A549 (cell line): ENCODE measurements at regions not wholly inside any gene's neighbourhood (a gene's known extent, or its start where the extent isn't known, plus 50 kb on each side); places are given as distances from the start of the nearest gene placed in this dataset.

Source experiments
- ATAC-seq, 2 experiments: fragments of 200-7000 bp in 1 of 2; fragments of >200 bp in 1 of 2; cut with Nextera tagmentation in 1 of 2; cut with Tn5 transposase in 1 of 2; 3 replicates each; pipeline versions ENCODE4 v1.8.0 to v1.9.1; 2018 to 2020; ENCODE audit warnings: mild to moderate bottlenecking in 1 of 2, moderate library complexity in 1 of 2
- CTCF ChIA-PET: fragments of 300-600 bp; sonication (Branson Sonifier 250); formaldehyde crosslinking; extraction: SDS; loops from one replicate; lab custom pipeline; 2021; ENCODE audit warnings: antibody characterized with exemption, inconsistent platforms; lab: Yijun Ruan, JAX
- POLR2A ChIA-PET: fragments of 350-600 bp; formaldehyde crosslinking; extraction: SDS; loops from one replicate; lab custom pipeline; 2021; ENCODE audit warnings: antibody characterized with exemption, inconsistent platforms; lab: Yijun Ruan, JAX
- DNase-seq, 2 experiments: peaks; one replicate each; pipeline versions ENCODE4 v3.0.0 to v3.0.0-alpha.2; 2011 to 2016; ENCODE audit warnings: low read depth in 1 of 2, low spot score in 1 of 2
- FAIRE-seq: peaks from 2 replicates; lab custom pipeline; 2011; peaks lifted over from hg19 to GRCh38; lab: Jason Lieb, UNC
- H3K27ac ChIP-seq, 2 experiments: fragments of >200 bp; sonication (Bioruptor Twin); formaldehyde crosslinking; 3 replicates each; pipeline ENCODE4 v1.5.1; 2016 to 2017
- H3K4me1 ChIP-seq: fragments of >200 bp; sonication (Bioruptor Twin); formaldehyde crosslinking; 3 replicates; pipeline ENCODE4 v1.6.1; 2016
- H3K4me2 ChIP-seq: fragments of >200 bp; sonication (Bioruptor Twin); formaldehyde crosslinking; 3 replicates; pipeline ENCODE4 v1.6.1; 2016
- H3K4me3 ChIP-seq: fragments of >200 bp; sonication (Bioruptor Twin); formaldehyde crosslinking; 3 replicates; pipeline ENCODE4 v1.5.1; 2016
- H3K9me3 ChIP-seq: fragments of >200 bp; sonication (Bioruptor Twin); formaldehyde crosslinking; 3 replicates; pipeline ENCODE4 v1.6.1; 2016
- SREBF2 ChIP-seq: fragments of 450-650 bp; IDR thresholded peaks from 2 replicates; pipeline ENCODE4 v1.6.1; 2014; ENCODE audit warnings: mild to moderate bottlenecking, moderate library complexity
- ZNF302 ChIP-seq: fragments of 250-450 bp; sonication (Bioruptor Pico); IDR thresholded peaks from 2 replicates; pipeline ENCODE4 v1.9.0; 2021; ENCODE audit warnings: inconsistent platforms, mild to moderate bottlenecking, moderate library complexity
- small RNA-seq, 6 experiments: library from RNA; depleted of rRNA; stranded (forward); fragments of <200 nt; gene quantifications; one replicate each; pipeline ENCODE3, GENCODE V24; 2012
- TF ChIP-seq, protein P1 (sequence below): fragments of 450-650 bp; IDR thresholded peaks from 2 replicates; pipeline ENCODE4 v1.6.1; 2014; ENCODE audit warnings: antibody characterized with exemption
- TF ChIP-seq, protein P2 (sequence below): fragments of 250-450 bp; sonication (Bioruptor Pico); IDR thresholded peaks from 2 replicates; pipeline ENCODE4 v1.5.0; 2020; ENCODE audit warnings: low read depth, mild to moderate bottlenecking, moderate library complexity

DNA sequence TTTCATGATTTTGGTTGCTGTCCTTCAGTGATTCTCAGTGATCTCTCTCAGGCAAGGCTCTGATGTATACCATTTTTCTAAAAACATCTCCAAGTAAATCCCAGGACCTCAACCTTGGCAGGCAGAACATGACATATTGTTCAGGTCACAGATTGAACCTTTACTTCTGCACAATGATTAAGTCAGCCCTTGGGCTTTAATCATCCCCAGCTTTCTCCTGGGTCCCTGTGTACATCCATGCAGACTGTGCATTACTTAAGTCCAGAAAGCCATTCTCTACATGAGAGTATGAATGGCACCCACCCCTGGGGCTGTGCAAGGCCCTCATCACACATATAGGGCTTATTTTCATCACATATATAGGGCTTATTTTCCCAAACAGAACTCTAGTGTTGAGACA, 58.7 kb upstream of the ADAMTS3 start:
- ChIA-PET CTCF (no interaction called here), POLR2A (no interaction called here)
- ATAC-seq (no peak), FAIRE-seq (no peak), DNase-seq (no peak)
- Histone ChIP-seq H3K4me2 (no peak overlapping the region), H3K27ac (no peak overlapping the region), H3K4me1 (no peaks in the 10 kb centered on the region), H3K4me3 (no peak overlapping the region), H3K9me3 (no peaks in the 10 kb centered on the region)
- TF ChIP-seq ZNF302 (CRISPR knock-in tag) (no peak), SREBF2 (no peak)
- TF ChIP-seq, protein P1, sequence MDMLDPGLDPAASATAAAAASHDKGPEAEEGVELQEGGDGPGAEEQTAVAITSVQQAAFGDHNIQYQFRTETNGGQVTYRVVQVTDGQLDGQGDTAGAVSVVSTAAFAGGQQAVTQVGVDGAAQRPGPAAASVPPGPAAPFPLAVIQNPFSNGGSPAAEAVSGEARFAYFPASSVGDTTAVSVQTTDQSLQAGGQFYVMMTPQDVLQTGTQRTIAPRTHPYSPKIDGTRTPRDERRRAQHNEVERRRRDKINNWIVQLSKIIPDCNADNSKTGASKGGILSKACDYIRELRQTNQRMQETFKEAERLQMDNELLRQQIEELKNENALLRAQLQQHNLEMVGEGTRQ, result no peak
- TF ChIP-seq, protein P2, sequence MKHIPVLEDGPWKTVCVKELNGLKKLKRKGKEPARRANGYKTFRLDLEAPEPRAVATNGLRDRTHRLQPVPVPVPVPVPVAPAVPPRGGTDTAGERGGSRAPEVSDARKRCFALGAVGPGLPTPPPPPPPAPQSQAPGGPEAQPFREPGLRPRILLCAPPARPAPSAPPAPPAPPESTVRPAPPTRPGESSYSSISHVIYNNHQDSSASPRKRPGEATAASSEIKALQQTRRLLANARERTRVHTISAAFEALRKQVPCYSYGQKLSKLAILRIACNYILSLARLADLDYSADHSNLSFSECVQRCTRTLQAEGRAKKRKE (CRISPR knock-in tag), result no peak

Small RNA genes lying in the stretch of these regions (small RNA-seq; reads per million reads assigned to genes)
- gene RNU4ATAC9P, result 0 to 0.26 (median 0) reads per million in 6 experiments
